HepG2 (cell line): ENCODE measurements at regions not wholly inside any gene's neighbourhood (a gene's known extent, or its start where the extent isn't known, plus 50 kb on each side); places are given as distances from the start of the nearest gene placed in this dataset.

Experiments used
- BRD4 ChIP-seq: sonication (generic); formaldehyde crosslinking; IDR thresholded peaks from 2 replicates; pipeline ENCODE4 v1.4.0; 2020; ENCODE audit warnings: missing genetic modification reagents
- ELF1 ChIP-seq: sonication (generic); formaldehyde crosslinking; IDR thresholded peaks from 2 replicates; pipeline ENCODE4 v1.4.0; 2020; ENCODE audit warnings: missing genetic modification reagents
- GTF2F1 ChIP-seq: fragments of 150-350 bp; IDR thresholded peaks from 2 replicates; pipeline ENCODE4 v1.6.1; 2014; ENCODE audit warnings: low read length
- POLR2AphosphoS5 ChIP-seq: IDR thresholded peaks from 2 replicates; pipeline ENCODE4 v1.6.1; 2012; ENCODE audit warnings: low read depth, low read length
- RFX5 ChIP-seq: IDR thresholded peaks from 2 replicates; pipeline ENCODE4 v1.6.1; 2011; ENCODE audit warnings: low read depth, low read length, improper control_type of control experiment
- ZFP41 ChIP-seq: sonication (generic); formaldehyde crosslinking; IDR thresholded peaks from 2 replicates; pipeline ENCODE4 v1.4.0; 2020; ENCODE audit warnings: mild to moderate bottlenecking, missing genetic modification reagents, borderline replicate concordance
- ZNF850 ChIP-seq: sonication (generic); formaldehyde crosslinking; conservative IDR thresholded peaks from 2 replicates; pipeline ENCODE4 v1.9.0; 2021; ENCODE audit warnings: mild to moderate bottlenecking, missing genetic modification reagents
- TF ChIP-seq, protein P1 (sequence below): IDR thresholded peaks from 2 replicates; pipeline ENCODE4 v1.6.1; 2012; ENCODE audit warnings: inconsistent platforms

DNA sequence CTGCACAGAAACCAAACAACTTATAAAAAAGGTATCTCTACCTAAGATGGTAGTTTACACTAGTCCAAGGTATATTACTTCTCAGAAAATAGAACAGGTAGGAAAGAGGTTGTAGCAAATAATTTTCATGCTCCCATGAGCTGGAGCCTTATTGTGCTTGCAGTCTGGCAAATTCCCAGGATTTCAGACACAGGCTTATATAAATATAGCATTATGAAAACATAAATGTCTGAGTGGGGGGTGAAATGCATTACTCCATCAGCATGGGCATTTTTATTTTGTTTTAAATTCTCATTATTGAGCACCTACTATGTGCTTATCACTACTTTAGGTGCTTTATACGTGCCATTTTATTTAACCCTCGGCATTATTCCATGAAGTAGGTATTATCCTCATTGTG lies 83.0 kb upstream of the PHYHIPL start:
- TF ChIP-seq ZNF850 (no peak), POLR2AphosphoS5 (no peak), ZFP41 (no peak), ELF1 (no peak), RFX5 (no peak), GTF2F1 (no peak), BRD4 (CRISPR knock-in tag) (no peak)
- TF ChIP-seq, protein P1, sequence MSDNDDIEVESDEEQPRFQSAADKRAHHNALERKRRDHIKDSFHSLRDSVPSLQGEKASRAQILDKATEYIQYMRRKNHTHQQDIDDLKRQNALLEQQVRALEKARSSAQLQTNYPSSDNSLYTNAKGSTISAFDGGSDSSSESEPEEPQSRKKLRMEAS, result no peak
